T-helper 2 cell treated with Interferon-gamma antibody and Interleukin-4, amounts not matched to agents 5 μg/mL and 100 μg/mL, for 36 hours (primary cell): ENCODE measurements at regions not wholly inside any gene's neighbourhood (a gene's known extent, or its start where the extent isn't known, plus 50 kb on each side); places are given as distances from the start of the nearest gene placed in this dataset.

ENCODE experiments used
- DNase-seq: peaks from one replicate; pipeline ENCODE4 v3.0.0; 2021; ENCODE audit warnings: low spot score
- H3K27ac Mint-ChIP-seq: one replicate; pipeline ENCODE4 v1.8.0; 2021; ENCODE audit warnings: mild to moderate bottlenecking, mixed read lengths
- H3K27me3 Mint-ChIP-seq: one replicate; pipeline ENCODE4 v1.8.0; 2021; ENCODE audit warnings: low read depth, mixed read lengths
- H3K36me3 Mint-ChIP-seq: one replicate; pipeline ENCODE4 v1.8.0; 2021; ENCODE audit warnings: low read depth, mixed read lengths
- H3K4me1 Mint-ChIP-seq: one replicate; pipeline ENCODE4 v1.8.0; 2021; ENCODE audit warnings: low read depth, mixed read lengths
- H3K4me3 Mint-ChIP-seq: one replicate; pipeline ENCODE4 v1.8.0; 2022; ENCODE audit warnings: mild to moderate bottlenecking, moderate library complexity, mixed read lengths
- H3K9me3 Mint-ChIP-seq: one replicate; pipeline ENCODE4 v1.8.0; 2021; ENCODE audit warnings: mixed read lengths

DNA sequence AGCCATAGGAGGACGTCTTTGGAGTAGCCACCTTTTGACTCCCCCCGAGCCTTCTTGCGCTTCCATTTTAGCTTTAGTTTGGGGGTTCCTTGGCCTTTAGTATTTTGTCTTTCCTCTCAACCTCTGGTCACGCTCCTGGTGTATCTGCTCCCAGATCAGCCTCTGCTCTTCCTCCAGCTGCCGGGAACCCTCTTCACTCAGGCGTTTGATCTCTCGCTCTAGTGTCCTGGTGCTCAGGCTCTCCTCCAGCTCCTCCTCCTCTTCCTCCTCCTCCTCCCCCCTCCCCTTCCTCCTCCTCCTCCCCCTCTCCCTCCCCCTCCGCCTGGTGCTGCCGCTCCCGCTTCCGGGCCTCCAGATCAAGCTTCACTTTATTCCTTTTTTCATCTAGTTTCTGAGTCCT lies 1082.3 kb upstream of the TMEFF2 start:
- DNase-seq: no peak
- Mint-ChIP-seq H3K9me3 (no peaks in the 10 kb centered on the region), H3K4me3 (no peak overlapping the region), H3K27ac (no peak overlapping the region), H3K36me3 (no peaks in the 10 kb centered on the region), H3K27me3 (no peaks in the 10 kb centered on the region), H3K4me1 (no peaks in the 10 kb centered on the region)

DNA sequence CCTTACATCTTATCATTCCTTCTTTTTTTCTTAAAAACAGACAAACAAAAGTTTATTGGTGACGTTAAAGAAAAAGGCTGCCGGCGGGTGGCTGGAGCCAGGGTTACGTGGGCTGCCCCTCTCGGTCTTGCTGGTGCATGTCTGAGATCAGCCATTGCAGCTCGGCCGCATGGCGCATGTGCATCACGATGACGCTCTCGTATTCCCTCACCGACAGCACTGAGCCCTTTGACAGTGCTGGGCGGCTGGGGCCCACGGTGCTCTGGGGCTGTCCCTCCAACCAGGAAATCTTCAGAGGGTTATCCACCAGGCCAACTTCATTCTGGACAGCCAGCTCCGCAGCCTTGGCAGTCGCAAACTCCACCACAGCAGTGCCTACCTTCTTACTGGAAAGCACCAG lies 1081.8 kb upstream of the TMEFF2 start:
- H3K9me3 Mint-ChIP-seq: no peaks in the 10 kb centered on the region

DNA sequence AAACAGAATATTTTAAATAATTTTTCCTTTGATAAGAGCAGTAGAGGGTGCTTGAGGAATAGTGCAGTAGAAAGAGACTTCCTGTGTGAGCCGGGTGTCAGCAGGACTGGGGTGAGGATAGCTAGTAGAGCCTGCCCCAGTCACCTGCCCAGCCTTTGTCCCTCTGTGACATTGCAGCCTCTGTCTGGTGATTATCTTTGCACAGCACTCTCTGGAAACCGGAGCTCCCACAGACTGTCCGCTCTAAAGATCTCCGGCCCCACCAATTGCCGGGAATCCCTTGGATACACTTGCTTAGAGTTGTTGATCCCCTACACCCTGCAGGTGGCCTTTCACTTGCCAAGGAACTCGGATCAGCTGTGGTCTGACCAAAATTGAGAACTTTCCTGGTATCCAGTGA lies 1081.3 kb upstream of the TMEFF2 start:
- H3K27ac Mint-ChIP-seq: no peak overlapping the region
- no peak for DNase-seq
- no peaks in the 10 kb centered on the region for H3K36me3 Mint-ChIP-seq
- no peaks in the 10 kb centered on the region for H3K4me1 Mint-ChIP-seq
- no peaks in the 10 kb centered on the region for H3K27me3 Mint-ChIP-seq
- H3K4me3 Mint-ChIP-seq: no peak overlapping the region
- H3K9me3 Mint-ChIP-seq: no peaks in the 10 kb centered on the region

More for the DNA sequence above, 1081.8 kb upstream of the TMEFF2 start:
- Mint-ChIP-seq H3K27ac (no peak overlapping the region), H3K4me1 (no peaks in the 10 kb centered on the region), H3K27me3 (no peaks in the 10 kb centered on the region), H3K4me3 (no peak overlapping the region), H3K36me3 (no peaks in the 10 kb centered on the region)
- DNase-seq: no peak

DNA sequence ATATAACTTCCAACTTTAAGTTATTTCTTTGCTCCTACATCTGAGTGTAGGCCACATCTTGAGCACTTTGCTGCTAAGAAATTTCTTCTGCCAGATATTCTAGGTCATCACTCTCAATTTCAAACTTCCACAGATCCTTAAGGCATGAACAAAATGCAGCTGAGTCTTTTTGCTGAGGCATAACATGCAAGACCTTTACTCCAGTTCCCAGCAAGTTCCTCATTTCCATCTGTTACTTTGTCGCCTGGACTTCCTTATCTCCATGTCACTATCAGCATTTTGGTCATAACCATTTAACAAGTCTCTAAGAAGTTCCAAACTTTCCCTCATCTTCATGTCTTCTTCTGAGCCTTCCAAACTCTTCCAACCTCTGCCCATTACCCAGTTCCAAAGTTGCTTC lies 1077.3 kb upstream of the TMEFF2 start:
- H3K36me3 Mint-ChIP-seq: no peaks in the 10 kb centered on the region
- no peak overlapping the region for H3K4me3 Mint-ChIP-seq
- no peak overlapping the region for H3K27ac Mint-ChIP-seq
- no peak for DNase-seq
- no peaks in the 10 kb centered on the region for H3K27me3 Mint-ChIP-seq
- no peaks in the 10 kb centered on the region for H3K4me1 Mint-ChIP-seq
- H3K9me3 Mint-ChIP-seq: no peaks in the 10 kb centered on the region

DNA sequence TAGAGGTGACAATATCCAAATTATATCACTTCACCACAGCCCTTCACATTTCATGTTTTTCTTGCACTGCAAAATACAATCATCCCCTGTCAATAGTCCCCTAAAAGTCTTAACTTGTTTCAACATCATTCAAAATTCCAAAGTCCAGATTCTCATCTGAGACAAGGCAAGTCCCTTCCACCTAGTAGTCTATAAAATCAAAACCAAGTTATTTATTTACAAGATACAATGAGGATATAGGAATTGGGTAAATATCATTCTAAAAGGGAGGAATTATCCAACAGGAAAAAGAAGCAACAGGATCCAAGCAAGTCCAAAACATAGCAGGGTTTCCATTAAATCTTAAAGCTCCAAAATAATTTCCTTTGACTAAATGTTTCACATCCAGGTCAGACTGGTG lies 1076.1 kb upstream of the TMEFF2 start:
- H3K27ac Mint-ChIP-seq: no peak overlapping the region

DNA sequence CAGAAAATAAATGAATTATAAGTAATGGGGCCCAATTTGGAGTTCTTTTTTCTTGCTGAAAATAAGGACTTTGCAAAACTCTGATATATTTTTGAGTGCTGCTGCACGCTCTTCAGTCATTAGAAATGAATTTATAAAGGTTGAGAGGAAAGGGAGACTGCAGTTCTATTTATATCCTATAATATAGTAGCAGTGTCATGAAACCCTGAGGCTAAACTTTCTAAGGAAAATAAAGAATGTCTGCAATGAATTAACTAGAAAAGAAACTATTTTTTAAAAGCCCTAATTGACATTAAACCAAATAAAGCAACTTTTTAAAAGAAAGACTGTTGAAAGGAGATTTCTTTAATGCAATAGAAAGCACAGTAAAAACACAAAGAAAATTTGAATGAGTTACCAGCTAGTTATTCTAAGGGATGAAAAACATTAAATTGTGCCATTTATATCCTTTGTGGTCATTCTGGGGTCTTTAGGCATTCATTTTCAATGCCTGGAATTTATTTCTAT lies 1072.8 kb upstream of the TMEFF2 start:
- Mint-ChIP-seq H3K36me3 (no peaks in the 10 kb centered on the region), H3K27me3 (no peaks in the 10 kb centered on the region), H3K4me3 (no peak overlapping the region), H3K9me3 (no peaks in the 10 kb centered on the region), H3K27ac (no peak overlapping the region), H3K4me1 (no peaks in the 10 kb centered on the region)
- no peak for DNase-seq

More for the DNA sequence above, 1076.1 kb upstream of the TMEFF2 start:
- no peaks in the 10 kb centered on the region for H3K36me3 Mint-ChIP-seq
- no peaks in the 10 kb centered on the region for H3K27me3 Mint-ChIP-seq
- H3K4me1 Mint-ChIP-seq: no peaks in the 10 kb centered on the region
- DNase-seq: no peak
- no peaks in the 10 kb centered on the region for H3K9me3 Mint-ChIP-seq
- no peak overlapping the region for H3K4me3 Mint-ChIP-seq

DNA sequence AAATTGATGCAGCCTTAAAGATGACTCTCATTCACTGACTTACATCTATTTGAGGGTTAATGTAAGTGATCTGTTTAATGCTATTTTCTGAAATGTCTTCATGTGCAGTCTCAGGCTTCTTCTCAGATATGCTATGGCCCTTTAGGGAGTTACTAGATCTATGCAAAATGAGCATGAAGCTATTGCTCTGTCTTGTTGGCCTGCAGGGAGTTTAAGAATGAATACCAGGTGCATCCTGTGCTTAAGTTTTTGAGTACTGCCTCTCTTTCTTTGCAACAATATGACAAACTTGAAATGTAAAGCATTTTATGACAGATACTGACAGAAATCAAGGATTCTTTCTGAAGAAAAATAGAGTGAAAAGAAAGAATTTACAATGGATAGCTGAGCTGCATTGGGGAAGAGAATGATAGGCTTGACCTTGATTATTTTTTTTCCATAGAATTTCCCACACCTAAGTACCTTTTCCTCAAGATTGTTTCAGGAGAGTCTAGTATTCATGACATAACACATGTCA lies 1058.3 kb upstream of the TMEFF2 start:
- no peaks in the 10 kb centered on the region for H3K9me3 Mint-ChIP-seq
- H3K36me3 Mint-ChIP-seq: no peaks in the 10 kb centered on the region
- DNase-seq: no peak
- H3K4me1 Mint-ChIP-seq: no peaks in the 10 kb centered on the region
- H3K27me3 Mint-ChIP-seq: no peaks in the 10 kb centered on the region
- H3K27ac Mint-ChIP-seq: no peak overlapping the region
- H3K4me3 Mint-ChIP-seq: no peak overlapping the region

DNA sequence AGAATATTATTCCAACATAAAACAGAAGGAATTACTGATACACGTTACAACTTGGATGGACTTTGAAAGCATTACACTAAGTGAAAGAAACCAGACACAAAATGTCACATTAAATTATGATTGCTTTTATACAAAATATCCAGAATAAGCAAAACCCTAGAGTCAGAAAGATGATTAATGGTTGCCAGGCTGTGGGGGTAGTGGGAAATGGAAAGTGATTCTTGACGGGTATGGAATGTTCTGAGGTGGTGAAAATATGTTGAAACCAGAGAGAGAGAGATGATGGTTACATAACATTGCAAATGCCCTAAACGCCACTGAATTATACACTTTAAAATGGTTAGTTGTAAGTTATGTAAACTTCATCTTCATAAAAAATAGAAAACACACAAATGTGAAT lies 1057.2 kb upstream of the TMEFF2 start:
- Mint-ChIP-seq H3K4me1 (no peaks in the 10 kb centered on the region), H3K27ac (no peak overlapping the region), H3K36me3 (no peaks in the 10 kb centered on the region), H3K27me3 (no peaks in the 10 kb centered on the region), H3K9me3 (no peaks in the 10 kb centered on the region), H3K4me3 (no peak overlapping the region)
- DNase-seq: no peak

DNA sequence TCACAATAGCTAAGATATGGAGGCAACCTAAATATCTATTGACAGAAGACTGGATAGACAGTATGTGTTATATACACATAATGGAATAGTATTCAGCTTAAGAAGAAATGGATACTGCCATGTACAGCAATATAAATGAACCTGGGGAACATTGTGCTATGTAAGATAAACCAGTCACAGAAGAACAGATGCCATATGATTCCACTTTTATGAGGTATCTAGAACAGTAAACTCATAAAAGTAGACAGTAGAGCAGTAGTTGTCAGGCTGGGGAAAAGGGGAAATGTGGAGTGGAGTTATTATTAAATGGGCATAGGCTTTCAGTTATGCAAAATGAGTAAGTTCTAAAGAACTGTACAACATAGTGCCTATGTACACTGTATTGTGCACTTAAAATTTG lies 1055.7 kb upstream of the TMEFF2 start:
- H3K9me3 Mint-ChIP-seq: no peaks in the 10 kb centered on the region
- no peak overlapping the region for H3K27ac Mint-ChIP-seq
- H3K27me3 Mint-ChIP-seq: no peaks in the 10 kb centered on the region
- no peak for DNase-seq
- H3K4me1 Mint-ChIP-seq: no peaks in the 10 kb centered on the region
- no peaks in the 10 kb centered on the region for H3K36me3 Mint-ChIP-seq
- no peak overlapping the region for H3K4me3 Mint-ChIP-seq

DNA sequence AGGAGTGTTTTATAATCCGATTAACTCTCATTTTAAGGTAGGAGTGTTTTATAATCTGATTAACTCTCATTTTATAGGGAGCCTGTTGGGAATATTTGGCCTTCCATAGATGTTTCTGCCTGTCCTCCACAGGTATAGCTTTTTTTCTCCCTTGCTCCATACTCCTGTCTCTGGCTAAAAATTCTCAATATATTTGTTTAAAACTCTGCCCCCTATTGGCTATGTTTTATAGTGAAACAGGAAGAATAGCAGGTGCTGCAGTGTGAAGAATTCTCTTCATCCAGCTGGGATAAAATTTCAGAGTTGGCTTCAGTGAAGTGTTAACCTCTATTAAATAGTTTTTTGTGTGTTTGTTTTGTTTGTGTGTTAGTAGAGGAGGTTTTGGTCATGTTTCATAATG lies 1046.0 kb upstream of the TMEFF2 start:
- Mint-ChIP-seq H3K36me3 (no peaks in the 10 kb centered on the region), H3K27ac (no peak overlapping the region), H3K27me3 (no peaks in the 10 kb centered on the region), H3K4me1 (no peaks in the 10 kb centered on the region), H3K9me3 (no peaks in the 10 kb centered on the region), H3K4me3 (no peak overlapping the region)
- DNase-seq: no peak

DNA sequence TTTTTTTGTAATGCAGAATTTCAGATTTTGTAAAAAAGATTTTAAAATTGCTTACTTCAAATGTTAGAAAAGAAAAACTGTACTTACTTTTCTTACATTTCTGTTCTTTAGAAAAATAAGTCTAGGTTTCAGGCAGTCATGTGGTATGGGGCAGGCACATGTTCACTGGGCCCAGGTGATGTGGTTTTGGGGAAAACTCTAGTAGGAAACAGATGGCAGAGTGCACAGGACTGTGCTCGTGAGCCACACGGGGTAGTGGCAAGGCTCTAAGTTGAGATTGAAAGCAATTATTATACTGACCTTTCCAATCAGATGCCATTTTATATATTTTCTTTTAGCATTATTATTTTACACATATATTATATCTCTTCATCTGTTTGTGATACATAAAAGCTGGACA lies 1036.9 kb upstream of the TMEFF2 start:
- DNase-seq: no peak
- Mint-ChIP-seq H3K9me3 (no peaks in the 10 kb centered on the region), H3K27me3 (no peaks in the 10 kb centered on the region), H3K27ac (no peak overlapping the region), H3K36me3 (no peaks in the 10 kb centered on the region), H3K4me3 (no peak overlapping the region), H3K4me1 (no peaks in the 10 kb centered on the region)

DNA sequence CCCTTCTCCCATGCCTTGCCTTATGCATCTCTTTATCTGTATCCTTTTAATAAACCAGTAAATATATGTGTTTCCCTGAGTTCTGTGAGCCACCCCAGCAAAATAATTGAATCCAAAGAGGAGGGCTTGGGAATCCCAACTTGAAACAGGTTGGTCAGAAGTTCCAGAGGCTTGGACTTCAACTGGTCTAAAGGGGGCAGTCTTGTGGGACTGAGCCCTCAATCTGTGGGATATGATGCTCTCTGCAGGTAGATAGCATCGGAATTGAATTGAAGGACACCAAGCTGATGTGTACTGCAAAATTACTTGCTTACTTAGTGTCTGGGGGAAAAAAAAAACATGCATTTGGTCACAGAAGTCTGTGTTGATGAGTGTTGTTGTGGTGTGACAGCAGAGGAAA lies 1033.5 kb upstream of the TMEFF2 start:
- Mint-ChIP-seq H3K27me3 (no peaks in the 10 kb centered on the region), H3K4me3 (no peak overlapping the region), H3K27ac (no peak overlapping the region), H3K4me1 (no peaks in the 10 kb centered on the region), H3K36me3 (no peaks in the 10 kb centered on the region), H3K9me3 (no peaks in the 10 kb centered on the region)
- no peak for DNase-seq

DNA sequence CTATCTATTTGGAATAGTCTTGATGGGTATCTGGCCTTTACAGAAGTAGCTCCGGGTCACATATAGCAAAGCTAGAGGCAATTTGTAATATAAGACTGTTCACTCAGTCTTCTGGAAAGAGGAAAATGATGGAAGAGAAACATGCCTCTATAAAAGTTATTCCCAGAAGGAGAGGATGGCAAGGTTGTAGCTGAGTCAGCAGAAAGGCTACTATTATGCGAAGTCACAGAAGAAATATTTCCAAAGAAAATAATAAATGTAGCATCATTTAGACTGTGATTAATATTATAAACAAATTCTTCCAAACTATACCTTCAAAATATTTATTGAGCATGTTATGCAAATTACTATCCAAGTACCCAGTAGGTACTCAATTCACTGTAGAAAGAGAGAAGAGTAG lies 1027.7 kb upstream of the TMEFF2 start:
- DNase-seq: no peak
- Mint-ChIP-seq H3K4me3 (no peak overlapping the region), H3K36me3 (no peaks in the 10 kb centered on the region), H3K27me3 (no peaks in the 10 kb centered on the region), H3K9me3 (no peaks in the 10 kb centered on the region), H3K4me1 (no peaks in the 10 kb centered on the region), H3K27ac (no peak overlapping the region)

DNA sequence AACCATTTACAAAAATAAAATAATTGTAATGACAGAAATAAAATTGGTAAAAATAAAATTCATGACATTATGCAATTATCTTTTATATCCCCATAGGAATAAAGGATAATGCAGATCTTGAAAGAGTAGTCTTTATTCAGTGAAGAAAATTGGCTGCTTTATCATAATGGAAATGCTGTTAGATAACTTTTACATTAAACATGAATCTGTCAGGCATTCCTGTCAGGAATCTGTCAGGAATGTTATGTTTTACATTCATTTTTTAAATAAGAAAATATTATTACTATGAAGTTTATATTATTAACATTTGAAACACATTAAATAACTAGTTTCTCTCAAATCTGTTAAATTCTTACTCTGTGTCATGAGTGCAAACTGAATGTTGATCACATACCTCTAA lies 1024.7 kb upstream of the TMEFF2 start:
- no peaks in the 10 kb centered on the region for H3K36me3 Mint-ChIP-seq
- no peak overlapping the region for H3K27ac Mint-ChIP-seq

DNA sequence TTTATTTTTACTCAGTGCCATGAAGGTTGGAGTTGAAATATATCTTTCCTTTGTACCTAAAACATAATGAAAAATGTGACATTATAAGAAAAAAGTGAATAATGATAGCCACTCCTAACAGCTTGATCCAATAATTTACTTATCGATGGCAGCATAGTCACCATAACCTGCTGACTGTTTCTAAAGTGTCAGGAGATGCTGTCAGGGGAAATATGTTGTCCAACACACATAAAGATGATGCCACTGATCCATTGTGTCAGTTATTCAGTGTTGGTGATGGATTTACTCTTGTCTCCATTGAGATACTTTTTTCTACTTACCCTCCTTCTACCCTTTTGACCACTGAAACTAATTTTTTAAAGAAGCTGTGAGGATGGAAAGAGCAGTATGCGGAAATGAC lies 1006.9 kb upstream of the TMEFF2 start:
- DNase-seq: no peak
- H3K27me3 Mint-ChIP-seq: no peaks in the 10 kb centered on the region
- H3K36me3 Mint-ChIP-seq: no peaks in the 10 kb centered on the region
- no peak overlapping the region for H3K4me3 Mint-ChIP-seq
- no peak overlapping the region for H3K27ac Mint-ChIP-seq
- no peaks in the 10 kb centered on the region for H3K9me3 Mint-ChIP-seq
- no peaks in the 10 kb centered on the region for H3K4me1 Mint-ChIP-seq

More for the DNA sequence above, 1024.7 kb upstream of the TMEFF2 start:
- DNase-seq: no peak
- no peaks in the 10 kb centered on the region for H3K4me1 Mint-ChIP-seq
- H3K9me3 Mint-ChIP-seq: no peaks in the 10 kb centered on the region
- no peaks in the 10 kb centered on the region for H3K27me3 Mint-ChIP-seq
- no peak overlapping the region for H3K4me3 Mint-ChIP-seq
